HG03521 (cell line): ENCODE measurements at regions not wholly inside any gene's neighbourhood (a gene's known extent, or its start where the extent isn't known, plus 50 kb on each side); places are given as distances from the start of the nearest gene placed in this dataset.

ENCODE experiments used
- ATAC-seq: cut with Tn5 transposase; IDR thresholded peaks from one replicate; pipeline ENCODE4 v1.9.1; 2021; ENCODE audit warnings: mild to moderate bottlenecking, moderate library complexity; ENCODE audit not compliant: unreplicated experiment

DNA sequence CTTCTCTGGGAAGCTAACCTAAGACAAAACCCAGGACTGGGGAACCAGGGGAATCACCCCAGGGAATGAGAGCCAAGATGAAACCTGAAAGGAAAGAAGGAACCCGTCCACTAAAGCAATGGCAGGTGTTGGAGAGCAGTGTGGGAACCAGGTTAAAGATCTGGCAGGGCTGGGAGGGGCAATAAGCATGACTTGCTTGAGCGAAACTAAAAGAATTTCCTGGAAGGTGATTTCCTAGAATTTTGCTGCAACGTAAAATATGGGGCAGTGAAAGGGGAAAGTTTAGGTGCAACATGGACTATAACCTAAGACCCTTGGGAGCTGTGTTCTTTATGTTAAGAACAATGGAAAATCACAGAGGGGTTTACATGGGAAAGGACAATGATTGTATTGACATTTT is 126.2 kb upstream of the SSTR4 start:
- ATAC-seq, result no peak

DNA sequence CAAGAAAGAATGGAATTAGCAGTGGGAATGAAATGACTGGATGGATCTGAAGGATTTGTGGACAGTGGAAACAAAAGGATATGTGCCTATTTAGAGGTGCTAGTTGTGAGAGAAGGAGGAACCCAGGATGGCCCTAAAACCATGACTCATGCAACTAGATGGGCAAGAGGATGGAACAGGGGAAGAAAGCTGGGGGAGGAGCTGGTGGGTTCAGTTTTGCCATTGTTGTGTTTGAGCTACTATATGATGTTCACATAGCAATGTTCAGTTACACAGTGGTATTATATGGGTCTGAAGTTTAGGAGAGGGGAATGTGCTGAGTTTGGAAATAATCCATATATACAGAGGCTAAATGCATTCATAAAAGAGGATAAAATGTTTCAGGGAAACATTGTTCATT is 125.7 kb upstream of the SSTR4 start:
- no peak for ATAC-seq

DNA sequence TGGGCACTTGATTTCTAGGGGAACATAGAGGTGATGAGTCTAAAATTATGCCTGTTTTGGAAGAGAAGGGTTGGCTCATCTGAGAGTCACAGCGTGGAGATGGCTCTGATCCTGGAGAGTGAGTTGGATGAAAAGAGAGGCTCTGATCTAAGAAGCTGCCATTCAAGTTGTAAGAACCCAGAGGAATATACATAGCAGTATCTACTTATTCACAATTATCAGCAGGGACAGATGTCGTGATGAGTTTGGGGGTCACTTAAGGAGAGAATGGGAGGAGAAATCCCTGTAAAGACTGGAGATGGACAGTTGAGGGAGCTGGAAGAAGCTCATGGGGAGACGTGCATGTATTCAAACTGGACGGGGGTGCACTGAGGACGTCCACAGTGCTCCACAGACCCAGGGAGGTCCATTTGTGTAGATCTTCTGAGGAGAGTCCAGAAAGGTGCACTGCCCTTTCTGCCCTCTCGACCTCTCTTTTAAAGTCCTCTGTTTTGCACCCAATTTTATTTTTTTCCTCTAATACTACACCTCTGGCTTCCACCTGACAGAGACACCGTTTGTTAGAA is 124.7 kb upstream of the SSTR4 start:
- ATAC-seq, result no peak

DNA sequence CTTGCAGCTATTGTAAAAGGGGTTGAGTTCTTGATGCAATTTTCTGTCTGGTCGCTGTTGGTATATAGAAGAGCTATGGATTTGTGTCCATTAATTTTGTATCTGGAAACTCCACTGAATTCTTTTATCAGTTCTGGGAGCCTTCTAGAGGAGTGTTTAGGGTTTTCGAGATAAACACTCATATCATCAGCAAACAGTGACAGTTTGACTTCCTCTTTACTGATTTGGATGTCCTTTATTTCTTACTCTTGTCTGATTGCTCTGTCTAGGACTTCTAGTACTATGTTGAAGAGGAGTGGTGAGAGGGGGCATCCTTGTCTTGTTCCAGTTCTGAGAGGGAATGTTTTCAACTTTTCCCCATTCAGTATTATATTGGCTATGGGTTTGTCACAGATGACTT is 120.8 kb upstream of the SSTR4 start:
- ATAC-seq, result no peak

DNA sequence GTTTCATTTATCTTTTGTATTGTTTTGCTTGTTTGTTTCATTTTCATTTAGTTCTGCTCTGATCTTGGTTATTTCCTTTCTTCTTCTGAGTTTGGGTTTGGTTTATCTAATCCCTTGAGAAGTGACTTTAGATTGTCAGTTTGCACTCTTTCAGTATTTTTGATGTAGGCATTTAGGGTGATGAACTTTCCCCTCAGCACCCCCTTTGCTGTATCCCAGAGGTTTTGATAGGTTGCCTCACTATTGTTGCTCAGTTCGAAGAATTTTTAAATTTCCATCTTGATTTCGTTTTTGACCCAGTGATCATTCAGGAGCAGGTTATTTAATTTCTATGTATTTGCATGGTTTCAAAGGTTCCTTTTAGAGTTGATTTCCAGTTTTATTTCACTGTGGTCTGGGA is 119.6 kb upstream of the SSTR4 start:
- ATAC-seq, result no peak

DNA sequence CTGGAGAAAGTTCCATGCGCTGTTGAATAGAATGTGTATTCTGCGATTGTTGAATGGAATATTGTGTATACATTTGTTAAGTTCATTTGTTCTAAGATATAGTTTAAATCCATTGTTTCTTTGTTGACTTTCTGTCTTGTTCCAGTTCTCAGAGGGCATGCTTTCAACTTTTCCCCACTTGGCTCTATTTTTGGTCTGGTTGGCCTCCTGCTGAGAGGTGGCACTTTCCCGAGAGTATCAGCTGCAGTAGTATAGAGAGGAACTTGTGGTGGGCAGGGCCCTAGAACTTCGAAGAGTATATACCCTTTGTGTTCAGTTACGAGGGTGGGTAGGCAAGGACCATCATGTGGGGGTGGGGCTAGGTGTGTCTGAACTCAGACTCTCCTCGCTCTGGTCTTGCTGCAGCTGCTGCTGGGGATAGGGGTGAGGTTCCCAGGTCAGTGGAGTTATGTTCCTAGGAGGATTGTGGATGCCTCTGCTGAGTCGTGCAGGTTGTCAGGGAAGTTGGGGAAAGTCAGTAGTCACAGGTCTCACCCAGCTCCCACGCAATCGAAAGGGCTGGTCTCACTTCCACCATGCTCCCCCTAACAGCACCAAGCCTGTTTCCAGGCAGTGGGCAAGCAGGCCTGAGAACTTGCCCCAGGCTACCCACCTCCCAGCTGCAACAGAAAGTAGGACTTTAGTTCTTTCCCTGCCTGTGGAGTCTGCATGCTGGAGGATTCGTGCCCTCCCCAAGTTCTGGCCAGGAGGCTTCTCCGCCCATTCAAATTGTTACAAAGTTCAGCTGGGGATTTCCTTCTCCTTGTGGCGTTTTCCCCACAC is 118.9 kb upstream of the SSTR4 start:
- no peak for ATAC-seq

DNA sequence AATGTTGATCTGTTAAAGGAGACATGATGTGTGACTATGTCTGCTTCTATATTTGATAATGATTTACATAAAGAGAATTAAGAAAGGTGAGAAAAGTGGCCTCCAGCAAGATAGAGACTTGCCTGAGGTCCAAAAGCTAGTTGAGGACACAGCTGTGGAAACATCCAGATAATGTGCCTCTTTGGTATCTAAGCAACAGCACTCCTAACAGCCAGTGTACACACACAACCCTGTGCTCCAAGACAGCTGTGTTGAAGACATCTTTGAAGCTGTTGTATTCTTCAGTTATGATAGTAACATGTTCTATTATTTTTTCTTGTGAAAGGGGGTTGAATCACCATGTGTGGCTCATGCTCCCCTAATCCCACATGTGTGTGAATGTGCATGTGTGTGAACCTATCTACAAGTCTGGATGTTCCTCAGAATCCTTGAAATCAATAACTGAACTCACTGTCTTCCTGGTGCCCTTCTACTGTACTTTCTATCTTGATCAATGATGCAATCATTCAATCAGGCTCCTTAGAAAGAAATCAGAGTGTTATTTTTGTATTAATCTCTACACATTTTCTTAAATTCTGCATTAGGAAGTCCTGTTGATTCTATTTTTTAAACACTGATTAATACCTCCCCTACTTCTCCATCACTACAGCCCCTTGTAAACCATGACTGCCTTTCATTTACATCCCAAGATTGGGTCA is 116.7 kb upstream of the SSTR4 start:
- ATAC-seq, result no peak

DNA sequence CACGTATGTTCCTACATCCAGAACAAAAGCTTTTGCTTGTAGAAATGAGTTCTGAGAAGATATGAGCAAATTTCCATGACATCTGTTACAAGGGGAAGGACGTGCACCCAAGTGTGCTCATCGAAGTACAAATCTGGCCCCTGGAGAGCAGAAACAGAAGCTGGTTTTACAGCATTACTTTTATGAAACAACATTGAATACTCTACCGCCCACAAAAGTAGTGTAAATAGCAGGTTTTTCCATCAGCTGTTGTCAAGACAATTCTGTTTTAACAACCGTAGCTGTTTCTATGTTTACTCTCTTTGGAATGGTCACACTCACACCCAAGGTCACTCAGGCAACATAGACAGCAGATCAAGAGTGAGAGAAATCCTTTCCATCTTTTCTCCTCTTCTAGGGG is 114.2 kb upstream of the SSTR4 start:
- no peak for ATAC-seq

DNA sequence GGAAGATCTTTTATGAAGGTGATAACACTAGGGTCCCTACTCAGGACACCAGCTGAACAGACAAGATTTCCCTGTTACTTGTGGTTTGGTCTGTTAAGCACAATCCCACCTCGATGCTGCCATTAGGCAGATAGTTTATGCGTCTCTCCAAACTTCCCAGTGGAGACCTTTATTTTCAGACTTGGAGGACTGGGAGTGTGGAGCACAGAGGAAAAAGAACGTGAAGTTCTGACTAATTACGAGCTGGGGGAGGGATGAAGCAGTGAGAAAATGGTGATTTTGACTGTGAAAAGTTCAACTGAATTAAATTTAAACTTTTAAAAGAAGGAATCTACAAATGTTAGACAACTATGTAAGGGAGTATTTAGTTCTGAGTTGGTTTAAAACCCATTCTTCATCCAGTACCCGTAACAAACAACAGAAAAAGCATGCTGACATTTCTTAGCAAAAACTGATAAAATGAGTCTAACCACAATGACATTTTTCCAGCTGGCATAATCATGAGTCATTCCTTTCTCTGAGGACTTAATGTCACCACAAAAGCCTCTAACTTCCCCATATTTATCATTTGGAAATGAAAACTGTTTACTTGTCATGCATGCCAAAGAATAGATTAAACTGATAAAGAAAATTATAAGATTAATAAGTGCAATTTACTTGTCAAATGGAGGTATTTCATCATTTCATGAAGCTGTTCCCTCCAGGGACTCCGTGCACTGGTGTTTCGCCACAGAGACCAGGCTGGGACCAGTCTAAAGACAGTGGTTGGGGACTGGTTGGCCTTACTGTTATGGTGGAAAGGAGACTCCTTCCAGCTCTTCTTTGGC is 113.3 kb upstream of the SSTR4 start:
- no peak for ATAC-seq

DNA sequence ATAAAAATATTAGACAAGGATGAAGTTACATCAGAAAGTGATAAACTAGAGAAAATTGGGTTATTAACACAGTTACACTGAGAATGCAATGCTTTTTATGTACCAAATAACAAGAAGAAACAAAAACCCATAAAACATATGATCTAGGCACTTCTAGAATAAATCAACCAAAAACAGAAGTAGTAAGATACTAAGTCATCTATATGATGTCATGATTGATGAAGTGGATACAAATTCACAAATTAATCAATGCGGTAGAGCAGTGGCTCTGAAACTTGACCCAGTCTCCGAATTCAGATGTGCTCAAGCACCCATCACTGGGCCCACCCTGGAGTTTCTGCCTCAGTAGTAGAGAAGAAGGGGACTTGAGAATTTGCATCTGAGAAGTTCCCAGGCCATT is 112.1 kb upstream of the SSTR4 start:
- no peak for ATAC-seq

DNA sequence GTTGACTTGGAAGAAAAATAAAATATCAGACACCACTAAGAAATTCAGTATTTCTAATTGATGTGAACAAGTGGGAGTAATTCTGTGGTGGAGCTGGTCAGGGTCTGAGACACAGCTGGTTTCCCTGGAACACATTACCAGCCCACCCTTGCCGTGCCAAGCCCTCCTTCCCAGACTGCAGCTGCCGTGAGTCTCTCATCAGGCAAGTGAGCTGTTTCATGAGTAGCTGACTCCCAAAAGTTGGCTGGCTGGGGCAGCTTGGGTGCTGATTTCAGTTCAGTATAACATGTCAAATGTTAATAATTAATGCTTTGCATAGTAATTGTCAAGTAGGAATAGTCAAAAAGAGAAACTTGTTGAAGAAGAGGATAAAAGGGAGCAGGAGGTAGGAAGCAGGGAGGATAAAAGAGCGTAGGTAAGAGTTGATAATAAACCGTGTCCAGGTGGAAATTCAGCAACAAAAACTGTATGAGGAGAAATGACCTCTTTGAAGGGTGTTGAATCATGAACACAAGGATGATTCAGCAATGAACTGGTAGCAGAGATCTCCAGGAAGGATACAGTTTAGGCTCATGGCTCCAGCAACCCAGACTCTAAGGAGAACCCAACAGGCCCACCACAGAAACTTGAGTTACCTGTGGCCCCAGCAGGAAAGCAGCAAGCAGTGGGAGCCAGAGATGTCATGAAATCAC is 110.9 kb upstream of the SSTR4 start:
- no peak for ATAC-seq

DNA sequence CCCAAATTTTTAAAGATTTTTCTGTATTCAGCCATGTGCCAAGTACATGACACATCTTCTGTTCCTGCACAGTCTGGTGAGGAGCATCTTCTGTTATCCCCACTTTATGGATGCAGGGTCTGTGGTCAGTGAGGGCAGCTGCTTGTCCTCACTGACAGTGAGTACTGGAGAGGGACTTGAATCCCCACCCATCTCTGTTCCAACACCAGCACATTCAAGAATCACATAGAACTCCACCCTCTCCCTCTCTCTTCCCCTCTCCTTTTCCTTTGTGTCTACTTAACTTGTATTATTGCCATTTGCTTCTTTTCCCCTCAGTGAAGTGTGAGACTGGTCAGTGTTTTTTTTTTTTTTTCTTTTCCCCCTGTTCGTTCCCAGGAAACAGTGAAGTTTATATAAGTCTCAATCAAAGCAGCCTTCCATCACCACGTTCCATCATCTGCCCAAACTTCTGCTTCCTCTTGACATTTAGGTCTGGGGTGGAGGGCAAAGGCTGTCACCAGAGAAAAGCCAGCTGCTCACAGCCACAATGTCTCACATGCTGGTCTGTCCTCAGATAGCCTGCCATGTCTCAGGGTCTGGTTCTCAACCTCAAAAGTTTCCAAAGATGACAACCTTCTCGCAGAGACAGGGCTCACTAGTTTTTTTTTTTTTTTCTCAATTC is 110.0 kb upstream of the SSTR4 start:
- no peak for ATAC-seq

DNA sequence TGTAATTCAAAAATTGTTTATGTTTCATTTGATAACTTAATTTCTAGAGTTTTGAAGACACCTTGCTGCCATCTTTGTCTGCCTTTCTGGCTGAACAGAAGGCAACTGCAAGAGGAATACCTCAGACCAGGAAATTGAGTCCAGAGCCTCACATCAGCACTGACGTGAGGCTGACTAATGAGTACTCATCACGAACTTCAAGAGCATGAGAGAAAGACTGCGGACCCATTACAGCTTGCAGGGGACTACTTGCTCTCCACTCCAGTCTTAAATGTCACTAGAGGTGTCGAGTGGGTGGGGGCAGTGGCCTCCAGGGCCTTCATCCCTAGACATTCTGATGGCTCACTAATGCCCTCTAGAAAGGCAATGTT is 109.5 kb upstream of the SSTR4 start:
- ATAC-seq, result no peak

DNA sequence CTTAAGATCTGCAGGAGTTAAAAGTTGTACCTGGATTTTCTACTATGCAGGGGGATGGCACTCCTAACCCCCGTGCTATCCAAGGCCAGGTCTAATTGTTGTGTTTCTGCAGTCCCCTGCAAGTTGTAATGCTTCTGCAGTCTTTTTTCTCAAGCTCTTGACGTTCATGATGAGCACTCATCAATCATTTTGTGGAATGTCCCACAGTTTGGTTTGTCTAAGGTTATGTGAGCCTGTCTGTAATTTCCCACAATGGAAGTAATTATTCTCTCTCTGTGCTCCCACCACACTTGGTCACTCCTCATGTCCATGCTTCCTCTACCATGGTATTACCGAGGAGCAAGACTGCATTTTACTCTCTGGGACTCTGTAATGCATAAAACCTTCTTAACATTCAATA is 107.6 kb upstream of the SSTR4 start:
- ATAC-seq, result no peak

DNA sequence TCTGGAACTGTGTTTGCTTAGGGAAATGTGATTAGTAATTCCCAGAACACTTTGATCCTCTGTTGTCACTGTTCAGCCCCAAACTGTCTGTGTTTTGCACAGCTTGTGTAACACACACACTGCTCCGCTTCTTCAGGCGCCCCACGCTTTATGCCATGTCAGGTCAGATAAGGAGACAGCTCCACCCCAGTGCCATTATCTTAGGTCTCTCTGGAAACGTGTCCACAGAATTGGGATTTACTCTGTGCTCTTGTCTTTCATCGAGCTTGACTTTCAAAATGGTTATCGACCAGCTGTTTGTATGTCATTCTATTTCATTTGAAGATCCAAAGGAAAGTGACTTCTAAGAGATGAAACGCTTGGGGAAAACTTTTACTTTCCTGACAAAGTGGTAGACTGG is 106.4 kb upstream of the SSTR4 start:
- ATAC-seq, result no peak

DNA sequence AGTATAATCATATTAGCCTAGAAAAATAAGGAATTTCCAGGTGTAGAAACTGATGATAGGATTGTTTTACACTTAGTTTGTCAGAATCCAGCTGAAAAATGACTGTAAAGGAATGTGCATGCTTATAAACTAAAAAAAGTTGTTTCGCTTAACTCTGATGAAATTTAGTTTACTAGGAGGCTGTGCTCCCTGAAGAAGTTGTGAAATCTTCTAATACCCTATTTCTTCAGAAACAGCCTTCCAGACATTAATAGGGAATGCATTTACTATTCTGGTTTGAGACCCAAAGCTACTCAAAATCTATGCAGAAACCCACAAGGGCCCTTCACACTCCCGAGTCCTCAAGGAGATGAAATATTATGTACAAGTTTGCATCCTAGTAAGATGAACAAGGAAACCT is 105.5 kb upstream of the SSTR4 start:
- ATAC-seq, result no peak

DNA sequence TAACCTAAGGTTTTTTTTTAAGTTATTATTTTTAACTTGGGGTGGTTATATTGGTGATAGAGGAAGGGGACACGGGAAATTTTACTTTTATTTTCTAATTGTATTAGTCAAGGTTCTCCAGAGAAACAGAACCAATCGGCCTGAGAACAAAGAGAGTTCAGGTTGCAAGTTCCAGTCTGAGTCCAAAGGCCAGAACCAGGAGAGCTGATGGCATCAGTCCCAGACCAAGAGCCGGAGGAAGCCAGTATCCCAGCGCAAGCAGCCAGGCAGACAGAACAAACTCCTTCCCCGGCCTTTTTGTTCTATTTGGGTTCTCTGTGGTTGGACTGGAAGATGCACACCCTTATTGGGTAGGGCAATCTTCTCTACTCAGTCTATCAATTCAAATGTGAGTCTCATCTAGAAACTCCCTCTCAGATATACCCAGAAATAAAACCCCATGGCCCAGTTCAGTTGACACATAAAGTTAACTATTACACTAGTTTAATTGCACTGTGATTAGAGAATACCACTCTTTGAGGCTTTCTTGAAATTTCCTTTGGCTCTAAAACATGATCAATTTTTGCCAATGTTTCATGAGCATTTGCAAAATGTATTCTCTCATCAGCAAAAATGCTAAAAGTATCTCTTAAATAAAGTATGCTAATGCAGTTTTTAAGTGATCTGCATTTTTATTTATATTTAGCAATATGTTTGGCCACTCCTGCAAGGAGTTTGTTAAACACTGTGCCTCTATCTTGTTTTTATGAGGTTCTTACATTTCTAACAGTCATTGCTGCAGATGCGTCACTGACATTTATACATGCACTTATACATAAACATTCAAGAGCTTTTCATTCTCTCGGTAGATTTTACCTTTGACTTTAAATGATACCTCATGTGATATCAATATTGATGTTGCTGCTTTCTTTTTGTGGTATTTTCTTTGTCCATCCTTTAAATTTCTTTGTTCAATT is 103.2 kb upstream of the SSTR4 start:
- ATAC-seq, result no peak

DNA sequence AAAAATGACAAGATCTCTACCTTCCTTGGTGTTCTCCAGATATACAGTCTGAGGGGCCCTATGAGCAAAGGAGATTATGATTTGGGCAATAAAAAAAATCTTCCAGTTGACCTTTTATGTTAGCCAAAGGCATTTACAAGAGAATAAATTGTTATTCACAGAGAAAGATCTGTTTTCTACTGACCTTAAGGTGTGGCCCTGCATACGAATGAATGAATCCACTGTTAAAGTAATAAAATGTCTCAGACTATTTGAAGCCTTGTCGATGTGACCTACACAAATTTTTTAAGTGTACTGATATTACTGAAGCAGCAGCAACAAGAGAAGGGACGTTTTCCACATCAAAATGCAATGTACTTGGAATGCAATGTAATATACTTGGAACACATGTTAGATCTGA is 95.9 kb upstream of the SSTR4 start:
- ATAC-seq, result no peak

DNA sequence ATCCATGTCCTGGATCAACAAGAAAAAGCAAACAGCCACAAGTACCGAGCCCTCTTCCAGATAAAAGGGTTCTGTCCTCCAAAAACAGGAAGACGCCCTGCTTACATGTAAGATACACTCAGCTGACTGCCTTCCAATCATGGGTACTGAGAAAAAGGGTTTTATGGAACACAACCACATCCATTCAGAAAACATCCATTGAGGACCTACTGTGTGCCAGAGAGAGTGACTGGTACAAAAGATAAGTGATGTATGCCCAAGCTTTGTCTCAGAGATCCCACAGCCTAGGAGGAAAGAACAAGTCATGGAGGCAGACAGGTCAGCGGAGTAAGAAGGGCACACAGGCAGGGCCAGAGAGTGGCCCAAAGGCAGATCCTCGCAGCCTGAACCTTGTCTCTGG is 94.8 kb upstream of the SSTR4 start:
- no peak for ATAC-seq
